ENCODE measurements at regions not wholly inside any gene's neighbourhood (a gene's known extent, or its start where the extent isn't known, plus 50 kb on each side); places are given as distances from the start of the nearest gene placed in this dataset.
"Not testable (repeated sequence)": the region's sequence is repeated elsewhere in the genome, so short reads cannot be mapped to it uniquely, and the experiment has no call there.

- no peak for DNase-seq
Measured at GRCh38 chr12:4154672-4155225, 118.8 kb upstream of the CCND2 start.

- DNase-seq = no peak
Measured at GRCh38 chr12:4153343-4153892, 120.1 kb upstream of the CCND2 start.

GRCh38 chr12:4152145-4152795 is 121.3 kb upstream of the CCND2 start:
- DNase-seq = no peak

GRCh38 chr12:4151362-4152121 is 122.0 kb upstream of the CCND2 start:
- no peak for DNase-seq

DNA sequence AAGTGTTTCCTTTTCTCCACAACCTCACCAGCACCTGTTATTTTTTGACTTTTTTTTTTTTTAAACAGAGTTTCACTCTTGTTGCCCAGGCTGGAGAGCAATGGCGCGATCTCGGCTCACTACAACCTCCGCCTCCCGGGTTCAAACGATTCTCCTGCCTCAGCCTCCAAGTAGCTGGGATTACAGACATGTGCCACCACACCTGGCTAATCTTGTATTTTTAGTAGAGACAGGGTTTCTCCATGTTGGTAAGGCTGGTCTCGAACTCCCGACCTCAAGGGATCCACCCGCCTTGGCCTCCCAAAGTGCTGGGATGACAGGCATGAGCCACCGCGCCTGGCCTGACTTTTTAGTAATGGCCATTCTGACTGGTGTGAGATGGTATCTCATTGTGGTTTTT is 123.2 kb upstream of the CCND2 start:
- not testable (repeated sequence) for DNase-seq

DNA sequence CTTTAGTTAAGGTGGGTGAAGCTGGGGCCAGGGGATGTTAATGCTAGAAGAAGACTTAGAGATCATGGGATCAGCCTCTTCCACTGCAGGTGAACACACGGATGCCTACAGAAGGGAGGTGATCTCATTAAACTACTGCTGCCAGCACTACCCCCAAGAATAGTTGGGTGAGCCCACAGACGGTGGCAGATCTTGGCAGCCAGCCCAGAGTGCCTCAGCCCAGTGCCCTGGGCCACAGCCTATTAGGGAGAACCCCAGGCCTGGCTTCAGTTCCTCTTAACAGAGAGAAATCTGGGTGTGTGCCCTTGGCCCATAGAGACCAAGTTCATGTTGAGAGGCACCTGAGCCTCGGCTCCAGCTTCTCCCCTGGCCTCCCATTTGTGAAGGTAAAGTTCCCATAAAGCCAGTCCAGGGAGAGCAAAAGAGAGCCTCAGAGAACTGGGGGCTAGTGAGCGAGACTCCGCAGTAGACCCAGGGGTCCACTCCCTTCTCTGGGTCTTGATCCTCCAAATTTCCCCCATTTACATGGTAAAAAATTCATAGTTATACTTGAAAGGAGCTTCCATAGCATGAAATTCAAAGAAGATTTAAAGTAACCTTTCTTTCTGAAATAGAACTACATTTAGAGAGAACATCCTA is 125.0 kb upstream of the CCND2 start:
- no peak for DNase-seq

DNA sequence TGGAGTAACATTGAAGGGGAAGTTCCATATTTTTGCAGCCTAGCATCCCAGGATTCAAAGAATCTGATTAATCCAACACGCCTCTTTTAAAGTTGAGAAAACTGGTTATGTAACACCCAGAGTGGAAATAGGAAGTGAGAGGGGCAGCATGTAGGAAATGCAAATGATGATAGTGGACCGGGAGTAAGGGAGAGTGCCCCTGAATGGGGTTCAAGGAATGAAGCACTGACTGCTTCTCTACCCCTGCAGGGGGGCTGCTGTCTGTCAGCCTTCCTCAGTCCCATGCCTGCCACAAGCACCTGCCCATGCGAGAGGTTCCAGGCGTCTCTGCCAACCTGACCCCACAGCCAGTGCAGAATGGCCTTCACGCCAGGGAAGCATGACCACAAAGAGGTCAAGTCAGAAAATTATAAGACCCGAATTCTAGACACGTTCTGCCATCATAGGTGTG is 126.5 kb upstream of the CCND2 start:
- DNase-seq = no peak

DNA sequence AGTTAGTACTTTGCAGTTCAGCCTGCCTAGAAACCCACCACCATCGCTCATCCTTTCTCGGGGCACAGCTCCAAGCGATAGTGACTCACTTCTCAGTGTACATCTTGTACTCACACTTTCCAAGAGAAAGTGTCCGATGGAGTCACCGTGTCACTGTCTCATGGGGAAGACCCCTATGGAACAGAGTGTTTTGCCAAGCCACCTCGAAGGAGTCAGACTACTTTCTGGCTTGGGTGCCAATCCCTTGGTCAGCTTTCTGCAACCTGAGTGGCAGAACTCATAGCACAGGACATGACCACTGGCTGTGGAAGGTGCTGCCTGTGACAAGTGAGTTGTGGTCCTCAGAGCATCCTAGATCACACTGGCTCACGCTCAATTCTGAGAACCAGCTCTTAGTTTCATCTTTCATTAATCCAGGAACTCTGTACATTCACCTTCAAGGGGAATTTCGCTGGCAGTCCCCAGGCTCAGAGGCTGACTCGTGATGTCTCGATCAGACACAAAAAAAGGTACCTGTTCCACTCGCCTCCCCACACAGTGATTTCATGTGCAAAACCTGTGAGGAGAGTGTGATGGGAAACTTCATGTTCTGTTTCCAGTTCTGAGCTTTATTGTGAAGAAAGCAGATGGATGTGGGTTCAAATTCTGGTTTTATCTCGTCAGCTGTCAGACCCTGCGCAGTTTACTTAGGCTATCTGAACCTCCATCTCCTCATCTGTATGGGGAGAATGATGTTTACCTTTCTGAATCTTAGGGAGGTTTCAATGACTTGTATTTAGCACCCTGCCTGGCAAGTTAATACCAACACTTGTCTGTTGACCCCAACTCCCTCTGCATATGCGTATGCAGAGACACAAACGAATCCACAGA is 127.3 kb upstream of the CCND2 start:
- DNase-seq = no peak

DNA sequence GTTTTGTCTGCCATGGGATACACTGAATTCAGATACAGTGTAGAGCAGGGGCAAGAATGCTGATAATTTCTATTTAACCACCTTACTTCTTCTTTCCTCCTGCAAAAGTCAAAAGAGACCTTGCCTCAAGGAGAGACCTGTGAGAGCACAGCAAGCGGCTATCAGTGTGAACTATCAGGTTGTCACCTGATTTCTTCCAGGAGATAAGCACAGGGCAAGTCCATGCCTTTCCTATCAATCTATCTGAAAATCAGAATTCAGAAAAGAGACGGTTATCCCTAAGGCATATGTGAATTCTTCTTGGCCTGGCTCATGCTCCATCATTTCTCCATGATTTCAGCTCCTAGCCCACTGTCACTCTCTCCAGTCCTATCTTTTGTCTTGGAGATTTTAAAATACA is 128.9 kb upstream of the CCND2 start:
- DNase-seq = no peak

DNA sequence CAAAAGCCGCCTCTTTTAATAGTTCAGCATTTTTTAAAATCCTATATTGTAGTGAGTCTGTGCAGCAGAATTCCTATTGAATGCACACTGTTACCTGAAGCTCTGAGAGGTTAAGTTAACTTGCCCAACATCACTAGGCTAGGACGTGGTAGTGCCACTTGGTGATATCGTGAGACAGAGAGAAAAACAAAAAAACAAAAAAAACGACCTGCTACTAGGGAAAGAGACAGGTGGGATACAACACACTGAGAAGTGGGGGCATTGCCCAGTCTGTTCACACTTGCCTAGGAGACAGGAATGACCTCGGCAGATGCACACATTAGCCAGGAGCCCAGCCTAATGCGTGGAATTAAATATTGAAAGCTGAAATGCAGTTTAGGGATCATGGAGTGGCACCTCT is 129.7 kb upstream of the CCND2 start:
- peak; percentile 23 for DNase-seq

DNA sequence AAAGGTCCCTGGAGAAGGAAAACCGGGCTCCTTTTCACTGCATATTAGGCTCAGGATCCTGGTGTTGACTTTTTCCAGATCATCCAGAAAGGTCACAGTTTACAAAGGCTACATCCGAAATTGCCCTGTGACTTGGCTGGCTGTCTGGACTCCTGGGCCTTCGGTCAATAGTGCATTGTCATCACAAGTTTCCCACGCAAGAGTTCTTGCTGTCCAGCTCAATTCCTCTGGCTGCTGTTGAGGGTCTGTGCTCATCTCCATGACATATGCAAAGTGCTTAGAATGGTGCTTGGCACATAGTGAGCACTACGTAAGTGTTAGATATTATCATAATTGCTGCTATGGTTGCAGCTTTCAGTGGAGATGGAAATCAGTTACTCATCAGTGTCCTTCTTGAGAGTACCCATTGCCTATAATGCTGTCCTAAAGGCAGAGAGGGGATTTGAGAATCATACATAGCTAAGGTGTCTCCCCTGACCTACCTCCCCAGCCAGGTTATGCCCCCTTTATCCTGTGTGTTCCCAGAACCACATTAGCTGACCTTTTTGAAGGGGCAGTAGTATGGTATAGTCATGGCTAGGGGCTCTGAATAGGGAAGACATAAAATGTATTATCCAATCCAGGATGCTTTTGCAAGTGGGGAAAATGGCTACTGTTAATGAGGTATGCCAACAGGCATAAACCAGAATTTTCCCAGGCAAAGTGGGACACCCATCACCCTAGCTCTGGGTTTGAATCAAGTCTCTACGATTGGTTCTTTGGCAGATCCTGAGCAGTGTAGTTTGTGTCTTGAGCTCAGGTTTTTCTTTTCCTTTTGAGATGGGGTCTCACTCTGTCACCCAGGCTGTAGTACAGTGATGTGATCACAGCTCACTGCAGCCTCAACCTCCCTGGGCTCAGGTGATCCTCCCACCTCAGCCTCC is 132.0 kb upstream of the CCND2 start:
- no peak for DNase-seq

GRCh38 chr12:4140581-4141301 is 132.8 kb upstream of the CCND2 start:
- DNase-seq = no peak

GRCh38 chr12:4139191-4139590 is 134.4 kb upstream of the CCND2 start:
- DNase-seq = no peak

DNA sequence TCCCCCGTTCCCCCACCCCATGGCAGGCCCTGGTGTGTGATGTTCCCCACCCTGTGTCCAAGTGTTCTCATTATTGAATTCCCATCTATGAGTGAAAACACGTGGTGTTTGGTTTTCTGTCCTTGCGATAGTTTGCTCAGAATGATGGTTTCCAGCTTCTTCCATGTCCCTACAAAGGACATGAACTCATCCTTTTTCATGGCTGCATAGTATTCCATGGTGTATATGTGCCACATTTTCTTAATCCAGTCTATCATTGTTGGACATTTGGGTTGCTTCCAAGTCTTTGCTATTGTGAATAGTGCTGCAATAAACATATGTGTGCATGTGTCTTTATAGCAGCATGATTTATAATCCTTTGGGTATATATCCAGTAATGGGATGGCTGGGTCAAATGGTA is 135.0 kb upstream of the CCND2 start:
- not testable (repeated sequence) for DNase-seq

DNA sequence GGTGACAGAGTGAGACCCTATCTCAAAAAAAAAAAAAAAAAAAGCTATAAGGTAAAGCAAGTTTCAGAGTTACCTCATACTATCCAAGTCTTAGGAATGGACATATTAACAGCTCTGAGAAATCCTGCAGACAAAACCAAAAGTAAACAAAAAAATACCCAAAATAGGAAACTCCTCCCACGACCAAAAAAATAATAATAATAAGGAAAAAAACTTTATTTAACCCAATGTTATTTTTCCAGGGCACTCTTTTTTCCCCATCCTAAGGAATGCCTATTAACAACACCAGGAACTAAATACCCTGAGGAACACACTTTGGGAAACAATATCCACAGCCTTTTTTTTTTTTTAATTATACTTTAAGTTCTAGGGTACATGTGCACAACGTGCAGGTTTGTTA is 135.5 kb upstream of the CCND2 start:
- DNase-seq = no peak

DNA sequence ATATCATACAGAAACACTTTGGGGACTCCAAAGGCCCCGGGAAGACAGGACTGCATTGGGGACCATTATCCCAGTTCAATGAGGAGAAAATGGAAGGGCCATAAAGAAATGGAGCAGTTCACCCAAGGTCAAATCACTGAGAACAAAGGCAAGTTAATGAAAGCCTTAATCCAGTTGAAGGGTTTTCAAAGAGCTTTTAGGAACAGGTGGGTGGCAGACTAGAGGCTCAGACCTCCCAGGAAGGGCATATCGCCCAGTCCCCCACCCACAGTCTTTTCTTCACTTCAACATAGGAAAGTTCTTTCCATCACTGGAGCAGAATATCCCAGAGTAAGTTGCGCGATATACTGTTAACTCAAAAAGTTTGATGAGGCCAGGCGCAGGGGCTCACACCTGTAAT is 136.1 kb upstream of the CCND2 start:
- no peak for DNase-seq

- DNase-seq = no peak
Measured at GRCh38 chr12:4137015-4137414, 136.5 kb upstream of the CCND2 start.

DNA sequence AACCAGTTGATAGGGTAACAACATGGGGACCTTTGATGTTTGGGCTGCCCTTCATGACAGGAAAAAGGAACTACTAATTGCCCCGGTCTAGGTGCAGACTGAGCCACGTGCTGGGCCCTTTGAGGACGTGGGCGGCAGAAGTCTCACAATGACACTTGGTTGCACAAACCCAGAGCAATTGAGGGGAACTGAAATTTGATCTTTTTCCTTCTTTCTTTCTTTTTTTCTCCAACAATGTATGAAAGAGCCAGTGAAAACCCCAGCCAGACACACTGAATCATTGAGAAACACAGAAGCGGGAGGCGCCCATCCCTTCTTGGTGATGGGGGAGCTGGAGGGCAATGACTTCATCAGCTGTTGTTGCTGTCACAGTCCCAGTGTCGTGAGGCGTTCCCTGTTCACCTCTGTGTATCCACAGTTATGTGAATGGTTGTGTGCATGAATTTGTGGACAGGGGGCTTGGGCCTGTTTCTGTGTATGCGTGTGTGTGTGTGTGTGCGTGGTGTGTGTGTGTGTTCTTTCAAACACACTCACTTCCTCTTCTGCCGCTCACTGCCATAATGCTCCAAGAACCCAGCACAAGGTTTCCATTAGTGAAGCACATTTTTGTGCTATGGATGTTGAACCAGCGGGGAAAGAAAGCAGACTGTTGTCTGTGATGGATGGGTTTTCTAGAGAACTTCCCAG is 137.5 kb upstream of the CCND2 start:
- DNase-seq = no peak

DNA sequence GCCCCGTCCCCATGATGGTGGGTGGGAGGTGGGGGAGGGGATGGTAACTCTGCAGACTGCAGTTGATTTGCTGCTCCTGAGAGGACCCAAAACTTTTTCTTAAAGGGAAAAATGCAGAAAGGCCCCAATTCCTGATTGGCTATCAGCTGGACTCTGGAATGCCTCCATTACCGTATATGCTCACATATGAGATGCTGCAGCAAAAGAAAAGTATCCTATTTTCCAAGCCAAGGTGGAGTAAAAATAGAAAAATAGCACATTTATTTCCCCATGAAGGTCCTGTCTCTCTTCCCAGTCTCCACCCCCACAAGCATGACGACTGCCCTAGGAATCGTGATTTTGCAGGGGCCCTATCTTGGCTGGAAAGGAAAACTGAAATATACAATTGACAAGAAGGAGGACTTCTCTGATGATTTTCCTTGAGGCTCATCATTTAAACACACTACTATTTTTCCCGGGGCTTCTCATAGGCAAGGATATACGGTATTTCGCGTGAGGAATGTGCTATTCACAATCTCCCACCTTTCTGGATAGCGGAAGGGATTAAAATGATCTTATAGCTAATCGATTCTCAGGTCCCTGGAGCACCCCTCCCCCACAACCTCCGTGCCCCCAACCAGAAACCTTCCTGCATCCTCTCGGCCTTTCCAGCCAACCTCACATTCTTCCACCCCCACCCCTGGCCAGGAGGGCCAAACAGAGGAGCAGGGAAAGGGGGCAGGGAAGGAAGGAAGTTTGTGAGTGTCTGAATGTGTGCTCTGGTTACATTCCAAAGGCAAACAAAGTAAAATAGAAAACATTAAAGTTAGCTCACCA is 138.9 kb upstream of the CCND2 start:
- no peak for DNase-seq
